PC-9 (cell line): ENCODE measurements at regions not wholly inside any gene's neighbourhood (a gene's known extent, or its start where the extent isn't known, plus 50 kb on each side); places are given as distances from the start of the nearest gene placed in this dataset.

Experiments used
- BruUV-seq: library from RNA; stranded (reverse); fragments of 400-500 nt; replicated peaks from 2 replicates; lab custom pipeline; 2021; lab: Mats Ljungman, UMichigan
- CTCF ChIA-PET: fragments of 300-600 bp; sonication (Branson Sonifier 250); formaldehyde crosslinking; loops from one replicate; lab custom pipeline; 2022; ENCODE audit warnings: antibody characterized with exemption; lab: Charles Lee
- POLR2A ChIA-PET: fragments of 300-600 bp; sonication (Branson Sonifier 250); formaldehyde crosslinking; loops from one replicate; lab custom pipeline; 2022; ENCODE audit warnings: antibody characterized with exemption; ENCODE audit not compliant: unreplicated experiment; lab: Charles Lee
- DNase-seq, 2 experiments: peaks; one replicate each; pipeline versions ENCODE4 v3.0.0 to v3.0.0-alpha.2; 2015 to 2022; ENCODE audit warnings: mixed read lengths in 1 of 2
- H2AFZ ChIP-seq: fragments of 200-600 bp; sonication (generic); 2 replicates; pipeline ENCODE4 v1.8.1; 2017; ENCODE audit warnings: antibody characterized with exemption
- H3F3A ChIP-seq: fragments of 200-600 bp; sonication (generic); 2 replicates; pipeline ENCODE4 v1.8.1; 2017; ENCODE audit warnings: antibody characterized with exemption, mild to moderate bottlenecking, low read depth; ENCODE audit not compliant: insufficient read depth
- H3K27ac ChIP-seq: fragments of 200-600 bp; sonication (generic); 2 replicates; pipeline ENCODE4 v1.6.1; 2016; ENCODE audit warnings: mixed run types
- H3K27me3 ChIP-seq: fragments of 200-600 bp; sonication (generic); 2 replicates; pipeline ENCODE4 v1.6.1; 2016; ENCODE audit warnings: low read depth, mixed run types; ENCODE audit not compliant: insufficient read depth
- H3K36me3 ChIP-seq: fragments of 200-600 bp; sonication (generic); 2 replicates; pipeline ENCODE4 v1.6.1; 2016; ENCODE audit warnings: low read depth, mixed run types
- H3K4me1 ChIP-seq: fragments of 200-600 bp; sonication (generic); replicated peaks from 2 replicates; pipeline ENCODE4 v1.6.1; 2016; ENCODE audit warnings: mixed run types; ENCODE audit not compliant: insufficient read depth
- H3K4me2 ChIP-seq: fragments of 200-600 bp; sonication (generic); 2 replicates; pipeline ENCODE4 v1.6.1; 2017; ENCODE audit warnings: mixed run types
- H3K4me3 ChIP-seq: fragments of 200-600 bp; sonication (generic); 2 replicates; pipeline ENCODE4 v1.6.1; 2016; ENCODE audit warnings: mixed run types
- H3K79me2 ChIP-seq: fragments of 200-600 bp; sonication (generic); 2 replicates; pipeline ENCODE4 v1.6.1; 2017; ENCODE audit warnings: low read depth, mixed run types
- H3K9me2 ChIP-seq: fragments of 200-600 bp; sonication (generic); 2 replicates; pipeline ENCODE4 v1.8.1; 2017; ENCODE audit warnings: mild to moderate bottlenecking; ENCODE audit not compliant: insufficient read depth
- H3K9me3 ChIP-seq: fragments of 200-600 bp; sonication (generic); 2 replicates; pipeline ENCODE4 v1.8.1; 2016; ENCODE audit warnings: low read depth; ENCODE audit not compliant: insufficient read depth
- H4K20me1 ChIP-seq: fragments of 200-600 bp; sonication (generic); 2 replicates; pipeline ENCODE4 v1.8.1; 2017; ENCODE audit not compliant: insufficient read depth
- CTCF ChIP-seq: fragments of 200-600 bp; sonication (generic); conservative IDR thresholded peaks from 2 replicates; pipeline ENCODE4 v1.6.1; 2017; ENCODE audit warnings: mixed run types, antibody characterized with exemption, mild to moderate bottlenecking, moderate library complexity
- EZH2 ChIP-seq: fragments of 200-600 bp; sonication (generic); IDR thresholded peaks from 2 replicates; pipeline ENCODE4 v1.8.0; 2017; ENCODE audit warnings: antibody characterized with exemption, low read depth
- intact Hi-C: fragments of 100-400 bp; cut with micrococcal nuclease; formaldehyde crosslinking; loops from one replicate; pipeline ENCODE4 v1.10.0; 2022; ENCODE audit not compliant: unreplicated experiment

- Histone ChIP-seq H3K4me2 (no peak overlapping the region), H3K27ac (no peak overlapping the region), H2AFZ (no peak overlapping the region), H4K20me1 (no peaks in the 10 kb centered on the region), H3K79me2 (no peaks in the 10 kb centered on the region), H3K9me2 (no peaks in the 10 kb centered on the region), H3K9me3 (no peaks in the 10 kb centered on the region), H3K4me1 (peaks cover 6% of the 10 kb centered on the region; the same call in 1 of the 2 replicates), H3F3A (no peaks in the 10 kb centered on the region), H3K36me3 (no peaks in the 10 kb centered on the region), H3K27me3 (no peaks in the 10 kb centered on the region), H3K4me3 (no peak overlapping the region)
- CTCF ChIA-PET = no interaction called here
- no peak for DNase-seq
- intact Hi-C loops = no loop called here
- TF ChIP-seq CTCF = no peak
- no peak for TF ChIP-seq EZH2
- POLR2A ChIA-PET = no interaction called here
- no TSS peak for BruUV-seq
Measured at GRCh38 chr18:22697561-22697960, 235.6 kb upstream of the RBBP8 start.

GRCh38 chr18:22698711-22699110 lies 234.4 kb upstream of the RBBP8 start:
- H3K27me3 ChIP-seq = no peaks in the 10 kb centered on the region
- H2AFZ ChIP-seq = no peak overlapping the region
- no peaks in the 10 kb centered on the region for H3K36me3 ChIP-seq
- H3K27ac ChIP-seq = no peak overlapping the region
- ChIA-PET CTCF (no interaction called here), POLR2A (no interaction called here)
- intact Hi-C loops = no loop called here
- no peak overlapping the region for H3K4me3 ChIP-seq
- H3K4me2 ChIP-seq = no peak overlapping the region
- no peaks in the 10 kb centered on the region for H3K9me2 ChIP-seq
- peaks cover 6% of the 10 kb centered on the region; the same call in 1 of the 2 replicates for H3K4me1 ChIP-seq
- H4K20me1 ChIP-seq = no peaks in the 10 kb centered on the region
- DNase-seq = no peak
- TF ChIP-seq CTCF (no peak), EZH2 (no peak)
- H3K79me2 ChIP-seq = no peaks in the 10 kb centered on the region
- no TSS peak for BruUV-seq
- H3K9me3 ChIP-seq = no peaks in the 10 kb centered on the region
- no peaks in the 10 kb centered on the region for H3F3A ChIP-seq

GRCh38 chr18:22699629-22700028 lies 233.5 kb upstream of the RBBP8 start:
- POLR2A ChIA-PET = no interaction called here
- intact Hi-C loops = no loop called here
- H3K9me2 ChIP-seq = no peaks in the 10 kb centered on the region

More at GRCh38 chr18:22699629-22700028, 233.5 kb upstream of the RBBP8 start:
- Histone ChIP-seq H3K27ac (no peak overlapping the region), H3K4me3 (no peak overlapping the region), H3K9me3 (no peaks in the 10 kb centered on the region), H3F3A (no peaks in the 10 kb centered on the region), H3K36me3 (no peaks in the 10 kb centered on the region), H3K4me2 (no peak overlapping the region), H3K4me1 (peaks cover 6% of the 10 kb centered on the region; the same call in 1 of the 2 replicates), H4K20me1 (no peaks in the 10 kb centered on the region), H3K27me3 (no peaks in the 10 kb centered on the region), H2AFZ (no peak overlapping the region), H3K79me2 (no peaks in the 10 kb centered on the region)
- no peak for DNase-seq
- TF ChIP-seq CTCF = no peak
- no peak for TF ChIP-seq EZH2
- CTCF ChIA-PET = no interaction called here
- no TSS peak for BruUV-seq
